ENCODE measurements at regions not wholly inside any gene's neighbourhood (a gene's known extent, or its start where the extent isn't known, plus 50 kb on each side); places are given as distances from the start of the nearest gene placed in this dataset.

DNA sequence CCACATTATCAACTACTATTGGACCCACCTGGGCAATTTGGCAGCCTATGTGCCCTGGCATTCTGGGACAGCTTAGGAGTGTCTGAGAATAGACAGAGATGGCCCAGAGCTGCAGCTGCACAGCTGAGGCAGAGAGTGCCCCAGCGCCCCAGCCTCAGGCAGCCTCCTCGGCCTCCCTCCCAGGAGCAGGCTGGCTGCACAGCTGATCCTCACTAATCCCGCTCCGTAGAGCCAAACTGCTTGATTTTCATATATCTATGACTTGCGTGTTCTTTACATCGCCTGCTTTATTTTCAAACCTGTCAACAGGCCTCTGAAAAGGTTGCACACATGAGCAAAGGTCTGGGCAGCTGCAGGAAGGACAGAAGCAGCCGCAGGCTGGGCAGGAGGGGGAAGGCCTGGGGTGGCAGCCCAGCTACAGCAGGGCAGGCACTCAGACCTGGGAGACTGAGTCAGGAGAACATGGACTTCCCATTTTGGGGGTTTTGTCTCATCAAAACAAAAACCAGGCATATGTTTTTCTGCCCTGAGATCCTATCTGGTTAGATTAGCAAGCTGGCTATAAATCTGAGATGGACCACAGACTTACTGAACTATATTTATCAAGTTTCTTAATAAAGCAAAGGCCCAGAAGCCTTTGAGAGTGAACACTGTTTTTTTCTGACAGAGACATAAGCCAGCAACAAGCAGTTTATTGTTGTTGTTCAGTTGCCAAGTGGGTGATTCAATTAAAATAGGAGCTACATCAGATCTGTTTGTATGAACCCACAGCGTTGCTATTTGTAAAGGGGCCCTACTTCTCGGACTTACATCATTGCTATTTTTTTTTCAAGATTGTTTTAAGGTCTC is 301.8 kb upstream of the DUSP10 start:
- TF ChIP-seq CTCF (IDR thresholded peaks at IDR 0.05; ENCODE audit: insufficient read depth in 1 of 2, low read depth in 1 of 2, low read length in 1 of 2, severe bottlenecking in 1 of 2, unreplicated experiment in 1 of 2) = no peak
- Mint-ChIP-seq H3K4me1 (ENCODE audit: low read depth, unreplicated experiment) (no peaks in the 10 kb centered on the region), H3K4me3 (ENCODE audit: unreplicated experiment) (no peak overlapping the region), H3K9me3 (ENCODE audit: unreplicated experiment) (no peaks in the 10 kb centered on the region), H3K36me3 (ENCODE audit: insufficient read depth, unreplicated experiment) (no peaks in the 10 kb centered on the region), H3K27ac (ENCODE audit: unreplicated experiment) (no peak overlapping the region), H3K27me3 (ENCODE audit: insufficient read depth, unreplicated experiment) (no peaks in the 10 kb centered on the region)
- Histone ChIP-seq H3K36me3 (ENCODE audit: control insufficient read depth, insufficient read depth, low read length) (no peaks in the 10 kb centered on the region), H3K4me3 (ENCODE audit: low read depth, low read length) (no peak overlapping the region), H3K27me3 (replicated peaks; ENCODE audit: control insufficient read depth, insufficient read depth, low read length) (no peaks in the 10 kb centered on the region), H3K4me1 (no peaks in the 10 kb centered on the region), H3K9me3 (no peaks in the 10 kb centered on the region)
- intact Hi-C loops (cut with micrococcal nuclease; ENCODE audit: unreplicated experiment) = no loop called here
- ChIA-PET POLR2A (no interaction called here), CTCF (no interaction called here)
- no TSS peak for BruUV-seq (replicated peaks)
- no peak for DNase-seq

GRCh38 chr1:222042120-222042519 is 300.2 kb upstream of the DUSP10 start:
- ChIA-PET CTCF (no interaction called here), POLR2A (no interaction called here)
- no peaks in the 10 kb centered on the region for H3K36me3 Mint-ChIP-seq (ENCODE audit: insufficient read depth, unreplicated experiment)
- no peak overlapping the region for H3K27ac Mint-ChIP-seq (ENCODE audit: unreplicated experiment)
- Histone ChIP-seq H3K27me3 (replicated peaks; ENCODE audit: control insufficient read depth, insufficient read depth, low read length) (no peaks in the 10 kb centered on the region), H3K4me3 (ENCODE audit: low read depth, low read length) (no peak overlapping the region), H3K36me3 (ENCODE audit: control insufficient read depth, insufficient read depth, low read length) (no peaks in the 10 kb centered on the region), H3K4me1 (no peaks in the 10 kb centered on the region), H3K9me3 (no peaks in the 10 kb centered on the region)
- peaks cover 2% of the 10 kb centered on the region for H3K27me3 Mint-ChIP-seq (ENCODE audit: insufficient read depth, unreplicated experiment)
- no peaks in the 10 kb centered on the region for H3K9me3 Mint-ChIP-seq (ENCODE audit: unreplicated experiment)
- no peak for DNase-seq
- no peaks in the 10 kb centered on the region for H3K4me1 Mint-ChIP-seq (ENCODE audit: low read depth, unreplicated experiment)
- H3K4me3 Mint-ChIP-seq (ENCODE audit: unreplicated experiment) = no peak overlapping the region
- TF ChIP-seq CTCF (IDR thresholded peaks at IDR 0.05; ENCODE audit: insufficient read depth in 1 of 2, low read depth in 1 of 2, low read length in 1 of 2, severe bottlenecking in 1 of 2, unreplicated experiment in 1 of 2) = no peak
- no TSS peak for BruUV-seq (replicated peaks)
- intact Hi-C loops (cut with micrococcal nuclease; ENCODE audit: unreplicated experiment) = no loop called here

DNA sequence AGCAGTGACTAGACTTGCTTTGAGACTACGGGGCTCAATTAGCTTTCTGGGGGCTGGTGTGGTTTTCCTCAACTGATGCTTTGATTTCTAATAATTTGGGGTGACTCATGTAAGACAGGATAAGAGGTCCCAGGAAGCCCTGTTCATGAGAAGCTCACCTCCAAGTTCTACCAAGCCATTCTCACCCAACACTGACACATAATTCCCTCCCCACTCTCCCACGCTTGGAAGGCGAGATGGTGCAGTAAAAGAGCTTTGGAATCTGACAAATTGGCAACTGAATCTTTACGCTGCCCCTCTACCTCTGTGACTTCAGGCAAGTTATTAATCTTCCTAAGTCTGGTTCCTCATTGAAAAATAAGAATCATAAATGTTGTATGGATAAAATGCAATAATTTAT is 299.1 kb upstream of the DUSP10 start:
- DNase-seq = no peak
- no TSS peak for BruUV-seq (replicated peaks)
- Mint-ChIP-seq H3K36me3 (ENCODE audit: insufficient read depth, unreplicated experiment) (no peaks in the 10 kb centered on the region), H3K27ac (ENCODE audit: unreplicated experiment) (no peak overlapping the region), H3K4me3 (ENCODE audit: unreplicated experiment) (no peak overlapping the region), H3K9me3 (ENCODE audit: unreplicated experiment) (no peaks in the 10 kb centered on the region), H3K27me3 (ENCODE audit: insufficient read depth, unreplicated experiment) (peaks cover 5% of the 10 kb centered on the region), H3K4me1 (ENCODE audit: low read depth, unreplicated experiment) (no peaks in the 10 kb centered on the region)
- H3K4me1 ChIP-seq = no peaks in the 10 kb centered on the region
- no peaks in the 10 kb centered on the region for H3K9me3 ChIP-seq
- no peak for TF ChIP-seq CTCF (IDR thresholded peaks at IDR 0.05; ENCODE audit: insufficient read depth in 1 of 2, low read depth in 1 of 2, low read length in 1 of 2, severe bottlenecking in 1 of 2, unreplicated experiment in 1 of 2)
- intact Hi-C loops (cut with micrococcal nuclease; ENCODE audit: unreplicated experiment) = no loop called here
- H3K36me3 ChIP-seq (ENCODE audit: control insufficient read depth, insufficient read depth, low read length) = no peaks in the 10 kb centered on the region
- no peak overlapping the region for H3K4me3 ChIP-seq (ENCODE audit: low read depth, low read length)
- ChIA-PET POLR2A (no interaction called here), CTCF (no interaction called here)
- H3K27me3 ChIP-seq (replicated peaks; ENCODE audit: control insufficient read depth, insufficient read depth, low read length) = no peaks in the 10 kb centered on the region

Data from Caco-2 (cell line).